Right atrium auricular region (tissue), 2 donors: ENCODE measurements at regions not wholly inside any gene's neighbourhood (a gene's known extent, or its start where the extent isn't known, plus 50 kb on each side); places are given as distances from the start of the nearest gene placed in this dataset.
A peak's percentile ranks its signal among the peaks of the same experiment; 100 is the strongest.

ENCODE experiments used
- DNase-seq: peaks from one replicate; pipeline ENCODE4 v3.0.0-alpha.2; 2019; ENCODE audit warnings: low spot score
- H3K27ac ChIP-seq, 2 donors: fragments of 200-600 bp; sonication (generic); 1 replicate in 1 of 2; 2 replicates in 1 of 2; pipeline ENCODE4 v1.5.1; 2016 to 2019
- H3K27me3 ChIP-seq, 2 donors: fragments of 200-600 bp; sonication (generic); one replicate each; pipeline versions ENCODE4 v1.5.1 to v1.6.0; 2017 to 2019
- H3K36me3 ChIP-seq: fragments of 200-600 bp; sonication (generic); one replicate; pipeline ENCODE4 v1.5.1; 2016
- H3K4me1 ChIP-seq, 2 donors: fragments of 200-600 bp; sonication (generic); one replicate each; pipeline versions ENCODE4 v1.5.1 to v1.6.0; 2017 to 2019
- H3K4me3 ChIP-seq, 2 donors: fragments of 200-600 bp; sonication (generic); 1 replicate in 1 of 2; 2 replicates in 1 of 2; pipeline ENCODE4 v1.5.1; 2017 to 2019; ENCODE audit warnings: mild to moderate bottlenecking in 1 of 2, moderate library complexity in 1 of 2
- H3K9me3 ChIP-seq, 2 donors: fragments of 200-600 bp; sonication (generic); one replicate each; pipeline ENCODE4 v1.5.1; 2019
- CTCF ChIP-seq, 2 donors: fragments of 200-600 bp; sonication (generic); IDR thresholded peaks; one replicate each; pipeline ENCODE4 v1.5.1; 2019; ENCODE audit warnings: antibody characterized with exemption in 2 of 2

- no peak for TF ChIP-seq CTCF (IDR thresholded peaks at IDR 0.05)
- no peak for DNase-seq
- Histone ChIP-seq H3K27me3 (no peaks in the 10 kb centered on the region), H3K4me3 (no peak overlapping the region), H3K4me1 (peaks cover 0 to 50% of the 10 kb centered on the region in 2 donors), H3K9me3 (no peaks in the 10 kb centered on the region), H3K27ac (no peak overlapping the region), H3K36me3 (no peaks in the 10 kb centered on the region)
Observed at GRCh38 chr4:183828125-183828524, 77.0 kb upstream of the STOX2 start.

- Histone ChIP-seq H3K27me3 (no peaks in the 10 kb centered on the region), H3K9me3 (no peaks in the 10 kb centered on the region), H3K36me3 (no peaks in the 10 kb centered on the region), H3K4me3 (no peak overlapping the region), H3K27ac (no peak overlapping the region), H3K4me1 (peaks cover 0 to 50% of the 10 kb centered on the region in 2 donors)
- DNase-seq = no peak
- TF ChIP-seq CTCF (IDR thresholded peaks at IDR 0.05) = no peak
Observed at GRCh38 chr4:183828839-183829238, 76.3 kb upstream of the STOX2 start.

GRCh38 chr4:183830438-183830985 is 74.6 kb upstream of the STOX2 start:
- Histone ChIP-seq H3K27me3 (no peaks in the 10 kb centered on the region), H3K9me3 (no peaks in the 10 kb centered on the region), H3K4me1 (peaks cover 0 to 46% of the 10 kb centered on the region in 2 donors), H3K27ac (peak overlapping the region in 1 of 2 donors; percentile 7), H3K4me3 (no peak overlapping the region), H3K36me3 (no peaks in the 10 kb centered on the region)
- TF ChIP-seq CTCF (IDR thresholded peaks at IDR 0.05) = no peak
- no peak for DNase-seq

- peak overlapping the region in 1 of 2 donors; percentile 7 for H3K27ac ChIP-seq
- H3K27me3 ChIP-seq = no peaks in the 10 kb centered on the region
- no peak for TF ChIP-seq CTCF (IDR thresholded peaks at IDR 0.05)
- H3K4me3 ChIP-seq = no peak overlapping the region
- no peaks in the 10 kb centered on the region for H3K9me3 ChIP-seq
- no peaks in the 10 kb centered on the region for H3K36me3 ChIP-seq
- H3K4me1 ChIP-seq = peaks cover 0 to 41% of the 10 kb centered on the region in 2 donors
- DNase-seq = no peak
Observed at GRCh38 chr4:183831026-183831446, 74.1 kb upstream of the STOX2 start.

- peak overlapping the region in 1 of 2 donors; percentile 7 for H3K27ac ChIP-seq
- no peak for DNase-seq
- H3K4me3 ChIP-seq = no peak overlapping the region
- no peak for TF ChIP-seq CTCF (IDR thresholded peaks at IDR 0.05)
- no peaks in the 10 kb centered on the region for H3K9me3 ChIP-seq
- no peaks in the 10 kb centered on the region for H3K36me3 ChIP-seq
- peaks cover 0 to 38% of the 10 kb centered on the region in 2 donors for H3K4me1 ChIP-seq
- H3K27me3 ChIP-seq = no peaks in the 10 kb centered on the region
Observed at GRCh38 chr4:183831683-183832082, 73.4 kb upstream of the STOX2 start.
